LNCaP clone FGC (cell line): ENCODE measurements at regions not wholly inside any gene's neighbourhood (a gene's known extent, or its start where the extent isn't known, plus 50 kb on each side); places are given as distances from the start of the nearest gene placed in this dataset.

Source experiments
- DNase-seq: peaks from one replicate; pipeline ENCODE4 v3.0.0-alpha.2; 2011; ENCODE audit warnings: low read depth
- H3K4me3 ChIP-seq: 2 replicates; pipeline ENCODE4 v1.5.1; 2011; ENCODE audit warnings: mild to moderate bottlenecking, low read depth, low read length, control low read depth
- CTCF ChIP-seq: IDR thresholded peaks from 2 replicates; pipeline ENCODE4 v1.5.1; 2012; ENCODE audit warnings: mild to moderate bottlenecking; ENCODE audit not compliant: control insufficient read depth, insufficient read depth; ENCODE audit errors: extremely low read depth

- TF ChIP-seq CTCF = no peak
- H3K4me3 ChIP-seq = no peak overlapping the region
- DNase-seq = no peak
Measured at GRCh38 chr5:106089073-106089472, 1581.7 kb downstream of the EFNA5 start.

- no peak for DNase-seq
- TF ChIP-seq CTCF = no peak
- H3K4me3 ChIP-seq = no peak overlapping the region
Measured at GRCh38 chr5:106088462-106088861, 1582.3 kb downstream of the EFNA5 start.

- no peak for TF ChIP-seq CTCF
- H3K4me3 ChIP-seq = no peak overlapping the region
- no peak for DNase-seq
Measured at GRCh38 chr5:106086352-106086751, 1584.4 kb downstream of the EFNA5 start.

GRCh38 chr5:106085556-106085955 is 1585.2 kb downstream of the EFNA5 start:
- no peak for DNase-seq
- no peak overlapping the region for H3K4me3 ChIP-seq
- TF ChIP-seq CTCF = no peak

GRCh38 chr5:106085136-106085535 is 1585.6 kb downstream of the EFNA5 start:
- DNase-seq = no peak
- H3K4me3 ChIP-seq = no peak overlapping the region
- TF ChIP-seq CTCF = no peak

- TF ChIP-seq CTCF = no peak
- DNase-seq = no peak
- H3K4me3 ChIP-seq = no peak overlapping the region
Measured at GRCh38 chr5:106080535-106080934, 1590.2 kb downstream of the EFNA5 start.

- no peak overlapping the region for H3K4me3 ChIP-seq
- no peak for DNase-seq
- TF ChIP-seq CTCF = no peak
Measured at GRCh38 chr5:106076655-106077054, 1594.1 kb downstream of the EFNA5 start.
